KMS-11 (cell line): ENCODE measurements at regions not wholly inside any gene's neighbourhood (a gene's known extent, or its start where the extent isn't known, plus 50 kb on each side); places are given as distances from the start of the nearest gene placed in this dataset.

Experiments used
- H2AFZ ChIP-seq: fragments of 200-600 bp; sonication (generic); 2 replicates; pipeline ENCODE4 v1.6.1; 2016; ENCODE audit warnings: antibody characterized with exemption, mixed run types, low read depth
- H3K27ac ChIP-seq: fragments of 200-600 bp; sonication (generic); 2 replicates; pipeline ENCODE4 v1.6.1; 2016; ENCODE audit warnings: mild to moderate bottlenecking, mixed run types
- H3K27me3 ChIP-seq: fragments of 200-600 bp; sonication (generic); 2 replicates; pipeline ENCODE4 v1.6.1; 2017; ENCODE audit warnings: mild to moderate bottlenecking, low read depth, mixed run types, moderate library complexity; ENCODE audit not compliant: insufficient read depth
- H3K36me3 ChIP-seq: fragments of 200-600 bp; sonication (generic); 2 replicates; pipeline ENCODE4 v1.6.1; 2017; ENCODE audit warnings: mild to moderate bottlenecking, mixed run types; ENCODE audit not compliant: insufficient read depth
- H3K4me1 ChIP-seq: fragments of 200-600 bp; sonication (generic); 2 replicates; pipeline ENCODE4 v1.6.1; 2016; ENCODE audit warnings: mild to moderate bottlenecking, low read depth, mixed run types; ENCODE audit not compliant: poor library complexity, severe bottlenecking
- H3K4me2 ChIP-seq: fragments of 200-600 bp; sonication (generic); 2 replicates; pipeline ENCODE4 v1.7.0; 2016; ENCODE audit warnings: mild to moderate bottlenecking, mixed run types
- H3K4me3 ChIP-seq: fragments of 200-600 bp; sonication (generic); IDR thresholded peaks from 2 replicates; pipeline ENCODE4 v1.6.1; 2017; ENCODE audit warnings: low read depth, low read length, mixed read lengths; ENCODE audit not compliant: insufficient read depth
- H3K79me2 ChIP-seq: fragments of 200-600 bp; sonication (generic); 2 replicates; pipeline ENCODE4 v1.6.1; 2016; ENCODE audit warnings: low read depth, mixed run types; ENCODE audit not compliant: insufficient read depth
- H3K9ac ChIP-seq: fragments of 200-600 bp; sonication (generic); 2 replicates; pipeline ENCODE4 v1.6.1; 2016; ENCODE audit warnings: mild to moderate bottlenecking, mixed run types
- H4K20me1 ChIP-seq: fragments of 200-600 bp; sonication (generic); 2 replicates; pipeline ENCODE4 v1.6.1; 2016; ENCODE audit warnings: mild to moderate bottlenecking, mixed run types; ENCODE audit not compliant: insufficient read depth
- CTCF ChIP-seq: fragments of 200-600 bp; sonication (generic); conservative IDR thresholded peaks from 2 replicates; pipeline ENCODE4 v1.6.1; 2017; ENCODE audit warnings: low read depth, mild to moderate bottlenecking, antibody characterized with exemption, low read length, moderate library complexity, mixed read lengths

- no peaks in the 10 kb centered on the region for H3K36me3 ChIP-seq
- no peaks in the 10 kb centered on the region for H3K79me2 ChIP-seq
- no peak overlapping the region for H3K27ac ChIP-seq
- peaks cover 14% of the 10 kb centered on the region for H3K4me1 ChIP-seq
- H2AFZ ChIP-seq, result no peak overlapping the region
- H3K4me2 ChIP-seq, result no peak overlapping the region
- no peak for TF ChIP-seq CTCF
- no peaks in the 10 kb centered on the region for H4K20me1 ChIP-seq
- no peak overlapping the region for H3K4me3 ChIP-seq
- no peak overlapping the region for H3K9ac ChIP-seq
- no peaks in the 10 kb centered on the region for H3K27me3 ChIP-seq
Measured at GRCh38 chr6:43919774-43920173, 149.8 kb downstream of the VEGFA start.

GRCh38 chr6:43917878-43918382 is 147.9 kb downstream of the VEGFA start:
- TF ChIP-seq CTCF, result no peak
- Histone ChIP-seq H3K4me3 (no peak overlapping the region), H3K9ac (no peak overlapping the region), H3K36me3 (no peaks in the 10 kb centered on the region), H3K27me3 (no peaks in the 10 kb centered on the region), H3K79me2 (no peaks in the 10 kb centered on the region), H3K4me2 (no peak overlapping the region), H3K4me1 (peaks cover 6% of the 10 kb centered on the region), H4K20me1 (no peaks in the 10 kb centered on the region), H2AFZ (no peak overlapping the region), H3K27ac (no peak overlapping the region)

- Histone ChIP-seq H3K27ac (no peak overlapping the region), H3K79me2 (no peaks in the 10 kb centered on the region), H3K4me2 (no peak overlapping the region), H3K27me3 (no peaks in the 10 kb centered on the region), H3K9ac (no peak overlapping the region), H3K36me3 (no peaks in the 10 kb centered on the region), H2AFZ (no peak overlapping the region), H4K20me1 (no peaks in the 10 kb centered on the region), H3K4me3 (no peak overlapping the region), H3K4me1 (peaks cover 6% of the 10 kb centered on the region)
- TF ChIP-seq CTCF, result no peak
Measured at GRCh38 chr6:43916924-43917877, 147.2 kb downstream of the VEGFA start.

- no peak overlapping the region for H3K4me3 ChIP-seq
- no peaks in the 10 kb centered on the region for H4K20me1 ChIP-seq
- no peak for TF ChIP-seq CTCF
- H3K79me2 ChIP-seq, result no peaks in the 10 kb centered on the region
- no peak overlapping the region for H3K27ac ChIP-seq
- H2AFZ ChIP-seq, result no peak overlapping the region
- no peak overlapping the region for H3K4me2 ChIP-seq
- H3K27me3 ChIP-seq, result no peaks in the 10 kb centered on the region
- peaks cover 11% of the 10 kb centered on the region for H3K4me1 ChIP-seq
- H3K9ac ChIP-seq, result no peak overlapping the region
- no peaks in the 10 kb centered on the region for H3K36me3 ChIP-seq
Measured at GRCh38 chr6:43915986-43916923, 146.2 kb downstream of the VEGFA start.
